Immature natural killer cell (primary cell): ENCODE measurements at regions not wholly inside any gene's neighbourhood (a gene's known extent, or its start where the extent isn't known, plus 50 kb on each side); places are given as distances from the start of the nearest gene placed in this dataset.

Experiments
- DNase-seq, 3 donors: peaks; one replicate each; pipeline ENCODE4 v3.0.0; 2022; ENCODE audit warnings: mixed read lengths in 1 of 3
- H3K27ac Mint-ChIP-seq, 6 donors: one replicate each; pipeline ENCODE4 v1.8.0; 2020; ENCODE audit warnings: mixed read lengths in 6 of 6, mild to moderate bottlenecking in 5 of 6, inconsistent platforms in 4 of 6, moderate library complexity in 3 of 6
- H3K27me3 Mint-ChIP-seq, 3 donors: one replicate each; pipeline ENCODE4 v1.8.0; 2020 to 2021; ENCODE audit warnings: low read depth in 3 of 3, mild to moderate bottlenecking in 3 of 3, mixed read lengths in 3 of 3, moderate library complexity in 3 of 3, inconsistent platforms in 1 of 3
- H3K36me3 Mint-ChIP-seq, 3 donors: one replicate each; pipeline ENCODE4 v1.8.0; 2020; ENCODE audit warnings: mixed read lengths in 3 of 3, inconsistent platforms in 2 of 3, mild to moderate bottlenecking in 2 of 3
- H3K4me1 Mint-ChIP-seq, 2 donors: one replicate each; pipeline ENCODE4 v1.8.0; 2020; ENCODE audit warnings: inconsistent platforms in 2 of 2, mild to moderate bottlenecking in 2 of 2, mixed read lengths in 2 of 2, moderate library complexity in 1 of 2
- H3K4me3 Mint-ChIP-seq, 5 donors: one replicate each; pipeline ENCODE4 v1.8.0; 2020; ENCODE audit warnings: mild to moderate bottlenecking in 5 of 5, mixed read lengths in 5 of 5, inconsistent platforms in 3 of 5, moderate library complexity in 3 of 5
- H3K9me3 Mint-ChIP-seq, 6 donors: one replicate each; pipeline ENCODE4 v1.8.0; 2020; ENCODE audit warnings: mild to moderate bottlenecking in 6 of 6, mixed read lengths in 6 of 6, inconsistent platforms in 4 of 6, moderate library complexity in 3 of 6

DNA sequence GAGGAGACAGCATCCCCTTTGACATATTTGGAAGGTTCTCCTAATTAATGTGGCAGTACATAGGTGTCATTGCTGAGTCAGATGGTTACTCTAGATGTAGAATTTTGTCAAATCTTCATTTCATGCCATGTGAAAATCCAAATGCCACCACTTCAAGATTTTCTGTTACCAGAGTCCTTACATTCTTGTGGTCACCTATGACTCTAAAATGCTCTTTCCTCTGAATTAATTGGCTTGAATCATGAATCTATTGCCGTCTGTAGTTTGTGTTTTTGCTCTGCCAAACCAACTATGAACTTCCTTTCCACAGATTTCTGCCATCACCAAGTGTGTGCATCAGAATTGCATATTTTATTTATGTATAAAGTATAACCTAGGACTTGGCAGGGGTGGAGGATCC, 269.4 kb upstream of the ZPLD1 start:
- no peaks in the 10 kb centered on the region for H3K9me3 Mint-ChIP-seq
- no peak overlapping the region for H3K27ac Mint-ChIP-seq
- H3K4me1 Mint-ChIP-seq = no peaks in the 10 kb centered on the region
- no peak for DNase-seq
- peaks cover 1 to 2% (median 1%) of the 10 kb centered on the region in 3 donors for H3K27me3 Mint-ChIP-seq
- no peaks in the 10 kb centered on the region for H3K36me3 Mint-ChIP-seq
- no peak overlapping the region for H3K4me3 Mint-ChIP-seq

DNA sequence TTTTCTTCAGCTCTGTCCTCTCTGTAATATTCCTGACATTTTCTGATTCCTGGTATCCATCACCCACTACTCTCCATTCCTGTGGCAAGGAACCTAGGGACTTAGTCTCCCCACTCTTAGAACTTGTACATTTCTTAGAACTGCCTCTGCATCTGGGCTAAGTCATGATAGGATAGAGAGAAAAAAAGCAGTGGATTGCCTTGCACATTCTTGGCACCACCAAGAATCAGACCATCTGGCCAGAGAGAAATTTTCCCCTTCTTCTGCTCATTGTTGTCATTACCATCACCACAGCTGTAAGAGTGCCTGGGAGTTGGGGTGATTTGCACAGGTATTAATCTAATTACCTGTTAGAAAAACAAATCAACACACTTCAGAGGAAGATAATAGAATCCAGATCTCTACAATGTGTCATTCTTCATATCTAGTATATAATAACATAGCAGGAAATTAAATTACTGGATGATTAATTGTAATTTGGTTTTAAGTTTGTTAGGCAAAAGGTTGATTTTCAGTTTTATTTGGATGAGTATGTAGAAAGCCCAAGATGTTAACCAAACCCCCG, 264.8 kb upstream of the ZPLD1 start:
- Mint-ChIP-seq H3K9me3 (no peaks in the 10 kb centered on the region), H3K4me1 (no peaks in the 10 kb centered on the region), H3K4me3 (no peak overlapping the region), H3K36me3 (no peaks in the 10 kb centered on the region), H3K27me3 (peaks cover 1 to 5% (median 2%) of the 10 kb centered on the region in 3 donors), H3K27ac (no peak overlapping the region)
- no peak for DNase-seq

DNA sequence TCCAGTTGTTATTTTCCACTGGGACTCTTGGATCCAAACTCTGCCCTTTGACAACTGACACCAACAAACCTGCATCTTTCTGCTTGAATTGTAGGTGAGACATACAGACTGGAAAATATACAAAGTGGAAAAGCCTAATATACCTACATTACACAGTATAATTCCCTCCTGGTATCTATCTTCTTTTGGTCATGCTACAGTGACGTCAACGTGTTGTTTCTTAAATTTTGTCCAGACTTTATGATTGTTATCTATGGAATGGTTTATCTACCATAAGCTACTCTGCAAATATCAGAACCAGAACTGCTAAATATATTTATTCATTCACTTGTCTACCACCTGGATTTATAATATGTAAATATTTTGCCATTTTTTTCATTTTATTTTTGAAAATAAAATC, 264.3 kb upstream of the ZPLD1 start:
- no peak for DNase-seq
- Mint-ChIP-seq H3K4me3 (no peak overlapping the region), H3K27ac (no peak overlapping the region), H3K36me3 (no peaks in the 10 kb centered on the region), H3K27me3 (peaks cover 1 to 5% (median 2%) of the 10 kb centered on the region in 3 donors), H3K9me3 (no peaks in the 10 kb centered on the region), H3K4me1 (no peaks in the 10 kb centered on the region)

DNA sequence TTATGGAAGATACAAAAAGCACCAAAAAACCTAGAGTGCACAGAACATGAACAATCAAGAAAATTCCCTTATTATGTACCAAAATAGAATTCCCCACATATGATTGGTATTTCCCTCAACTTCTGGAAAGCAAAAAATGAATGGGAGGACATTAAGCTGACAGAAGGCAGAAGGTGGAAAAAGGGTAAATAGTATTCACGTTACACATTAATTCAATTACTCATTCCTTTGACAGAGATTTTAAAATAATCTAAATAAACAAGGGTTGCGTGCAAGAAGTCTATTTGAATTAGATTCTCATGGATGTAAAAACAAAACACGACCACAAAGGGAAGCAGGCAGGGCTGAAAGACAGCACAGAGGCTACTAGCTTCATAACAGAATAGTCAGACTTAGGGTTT, 260.5 kb upstream of the ZPLD1 start:
- H3K27ac Mint-ChIP-seq = no peak overlapping the region
- H3K4me3 Mint-ChIP-seq = no peak overlapping the region
- peaks cover 0 to 7% (median 0%) of the 10 kb centered on the region in 3 donors for H3K27me3 Mint-ChIP-seq
- H3K36me3 Mint-ChIP-seq = no peaks in the 10 kb centered on the region
- no peaks in the 10 kb centered on the region for H3K4me1 Mint-ChIP-seq
- no peak for DNase-seq
- H3K9me3 Mint-ChIP-seq = no peaks in the 10 kb centered on the region

DNA sequence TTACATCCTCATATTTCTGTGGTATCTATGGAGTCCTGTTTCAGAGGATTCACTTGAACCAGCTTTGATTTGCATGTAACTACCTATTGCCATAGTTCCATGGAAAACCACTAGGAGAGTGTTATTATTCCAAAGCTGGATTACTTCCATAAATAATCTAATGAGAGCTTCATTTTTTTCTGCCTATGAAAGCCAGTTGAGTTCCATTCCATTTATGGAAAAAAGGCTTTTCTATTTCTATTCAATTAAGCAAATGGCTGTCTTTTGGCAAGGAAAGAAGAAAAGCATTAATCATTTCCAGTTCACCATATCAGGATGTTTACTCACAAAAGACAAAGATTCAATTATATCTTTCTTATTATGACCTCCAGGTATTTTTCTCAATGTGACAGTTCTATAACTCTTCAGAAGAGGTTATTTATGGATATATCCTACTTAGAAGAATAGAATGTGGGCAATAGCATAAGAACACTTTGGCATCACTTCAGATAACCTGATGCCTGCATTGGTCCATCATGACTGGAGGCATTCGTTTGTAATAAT, 259.9 kb upstream of the ZPLD1 start:
- Mint-ChIP-seq H3K27ac (no peak overlapping the region), H3K27me3 (peaks cover 0 to 7% (median 0%) of the 10 kb centered on the region in 3 donors), H3K4me3 (no peak overlapping the region), H3K36me3 (no peaks in the 10 kb centered on the region), H3K9me3 (no peaks in the 10 kb centered on the region), H3K4me1 (peaks cover 0 to 2% of the 10 kb centered on the region in 2 donors)
- no peak for DNase-seq

DNA sequence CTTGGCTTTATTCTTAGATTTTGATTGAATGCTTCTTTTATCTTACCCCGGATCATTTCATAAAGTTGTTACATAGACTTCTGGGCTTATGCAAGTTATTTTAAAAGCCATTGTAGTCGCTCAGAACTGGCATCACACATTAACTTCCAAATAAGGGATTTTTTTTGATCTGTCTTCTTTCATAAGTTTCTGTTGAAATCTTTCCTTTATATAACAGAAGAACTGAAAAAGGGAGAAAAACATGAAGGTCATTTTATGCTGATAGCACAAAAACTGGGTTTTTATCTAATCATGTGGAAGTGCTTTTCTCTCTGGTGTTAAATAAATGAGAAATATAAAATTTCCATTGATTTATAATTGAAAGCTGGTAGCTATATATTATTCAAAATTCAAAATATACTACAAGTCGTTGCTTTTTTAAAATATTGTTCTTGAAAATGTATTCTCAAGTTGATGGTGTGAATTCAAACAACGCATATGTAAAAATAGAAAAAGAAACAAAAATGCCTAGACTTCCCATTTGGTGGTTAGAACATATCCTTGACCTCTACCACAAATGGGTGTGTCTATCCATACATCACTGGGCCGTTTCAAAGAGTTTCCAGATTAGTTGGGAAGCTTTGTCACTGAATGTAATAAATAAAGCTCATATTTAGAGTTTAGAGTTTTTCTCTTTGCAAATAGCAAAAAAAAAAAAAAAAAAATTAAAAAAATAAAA, 258.3 kb upstream of the ZPLD1 start:
- H3K36me3 Mint-ChIP-seq = no peaks in the 10 kb centered on the region
- H3K27ac Mint-ChIP-seq = no peak overlapping the region
- no peak overlapping the region for H3K4me3 Mint-ChIP-seq
- H3K9me3 Mint-ChIP-seq = no peaks in the 10 kb centered on the region
- peaks cover 0 to 2% of the 10 kb centered on the region in 2 donors for H3K4me1 Mint-ChIP-seq
- no peak for DNase-seq
- H3K27me3 Mint-ChIP-seq = peaks cover 0 to 2% (median 0%) of the 10 kb centered on the region in 3 donors

DNA sequence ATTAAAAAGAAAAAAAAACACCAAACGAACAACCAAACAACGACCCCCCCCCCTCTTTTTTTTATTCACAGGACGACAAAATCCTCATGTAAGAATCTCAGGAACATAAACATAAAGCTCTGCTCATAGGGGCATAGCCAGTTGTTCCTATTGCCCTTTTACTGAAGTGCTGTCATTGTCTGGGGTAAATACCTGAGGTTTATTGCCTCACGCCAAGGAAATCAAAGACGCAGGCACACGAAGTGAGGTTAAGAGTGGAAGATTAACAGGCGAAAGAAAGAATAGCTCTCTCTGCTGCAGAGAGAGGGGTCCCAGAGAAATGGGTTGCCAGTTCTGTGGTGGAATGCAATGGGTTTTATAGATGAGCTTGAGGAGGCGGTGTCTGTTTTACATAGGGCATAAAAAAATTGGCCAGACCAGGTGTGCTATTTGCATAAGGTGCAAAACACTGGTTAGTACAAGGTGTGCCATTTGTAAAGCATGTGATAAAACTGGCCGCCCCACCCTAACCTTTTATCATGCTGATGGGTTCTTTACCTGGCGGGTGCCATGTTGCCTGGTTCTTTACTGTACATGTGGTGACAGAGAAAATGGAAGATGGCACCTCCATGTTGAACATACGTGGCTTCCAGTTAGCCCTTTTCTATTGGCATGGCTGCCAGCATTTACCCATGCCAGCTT, 257.6 kb upstream of the ZPLD1 start:
- DNase-seq = no peak
- Mint-ChIP-seq H3K27ac (peak overlapping the region in 1 of 6 donors; percentile 40), H3K9me3 (no peaks in the 10 kb centered on the region), H3K27me3 (peaks cover 0 to 2% (median 0%) of the 10 kb centered on the region in 3 donors), H3K4me3 (no peak overlapping the region), H3K36me3 (no peaks in the 10 kb centered on the region), H3K4me1 (peaks cover 0 to 2% of the 10 kb centered on the region in 2 donors)

DNA sequence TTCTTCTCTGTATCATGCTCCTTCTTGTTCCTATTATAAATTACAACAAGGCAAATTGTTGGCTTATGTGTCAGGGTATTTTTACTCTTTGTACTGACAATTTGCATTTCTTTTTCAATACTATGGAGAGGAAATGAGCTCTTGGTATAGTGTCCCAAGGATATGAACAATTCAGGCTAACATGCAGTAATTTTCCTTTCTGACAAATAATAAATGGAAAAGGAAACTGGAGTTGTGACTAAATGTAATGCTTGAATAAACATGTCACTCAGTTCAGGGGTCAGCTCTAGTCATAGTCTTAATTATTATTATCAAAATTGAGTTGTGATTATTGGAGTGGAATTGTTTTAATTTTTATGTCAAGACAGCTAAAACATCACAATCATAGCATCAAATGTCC, 256.0 kb upstream of the ZPLD1 start:
- no peak overlapping the region for H3K27ac Mint-ChIP-seq
- no peak overlapping the region for H3K4me3 Mint-ChIP-seq
- no peaks in the 10 kb centered on the region for H3K36me3 Mint-ChIP-seq
- peaks cover 0 to 2% (median 0%) of the 10 kb centered on the region in 3 donors for H3K27me3 Mint-ChIP-seq
- H3K4me1 Mint-ChIP-seq = peaks cover 0 to 2% of the 10 kb centered on the region in 2 donors
- H3K9me3 Mint-ChIP-seq = no peaks in the 10 kb centered on the region
- no peak for DNase-seq

DNA sequence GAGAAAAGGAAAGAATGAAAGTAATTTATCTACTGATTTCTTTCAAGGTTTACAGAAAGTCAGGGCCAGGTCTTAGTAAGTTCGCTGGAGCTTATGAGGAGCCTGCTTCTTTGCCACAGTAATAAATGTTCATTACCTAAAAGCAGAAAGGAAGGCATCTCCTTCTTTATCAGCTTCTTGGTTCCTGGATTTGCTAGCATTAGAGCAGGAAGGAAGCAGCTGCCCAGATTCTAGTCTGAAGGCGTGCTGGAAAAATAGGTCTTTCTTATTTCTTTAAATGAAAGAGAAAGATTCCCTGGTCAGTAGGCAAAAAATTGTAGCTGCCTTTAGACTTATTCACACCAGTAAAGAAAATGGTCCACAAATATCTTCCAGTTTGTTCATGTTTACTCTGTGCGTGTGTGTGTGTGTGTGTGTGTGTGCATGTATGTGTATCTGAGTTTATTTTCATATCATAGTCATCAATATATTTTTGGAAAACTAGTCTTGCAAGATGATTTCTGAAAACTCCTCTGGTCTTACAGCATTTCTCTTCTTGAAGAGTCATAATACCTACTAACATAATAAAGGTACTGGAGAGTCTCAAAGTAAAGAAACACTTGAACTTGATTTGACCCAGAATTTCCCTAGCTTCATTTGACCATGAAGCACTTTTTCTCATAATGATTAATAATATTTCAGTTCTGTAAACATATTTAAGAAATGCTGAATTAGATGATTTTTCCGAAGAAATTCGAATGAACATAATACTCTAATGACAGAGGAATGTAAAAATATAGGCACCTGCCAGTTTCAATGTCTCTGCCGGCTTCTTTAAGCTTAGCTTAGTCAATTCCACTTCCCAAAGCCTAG, 255.3 kb upstream of the ZPLD1 start:
- Mint-ChIP-seq H3K4me3 (no peak overlapping the region), H3K36me3 (no peaks in the 10 kb centered on the region), H3K27ac (no peak overlapping the region), H3K27me3 (peaks cover 0 to 2% (median 0%) of the 10 kb centered on the region in 3 donors), H3K9me3 (no peaks in the 10 kb centered on the region), H3K4me1 (peaks cover 0 to 2% of the 10 kb centered on the region in 2 donors)
- DNase-seq = no peak

DNA sequence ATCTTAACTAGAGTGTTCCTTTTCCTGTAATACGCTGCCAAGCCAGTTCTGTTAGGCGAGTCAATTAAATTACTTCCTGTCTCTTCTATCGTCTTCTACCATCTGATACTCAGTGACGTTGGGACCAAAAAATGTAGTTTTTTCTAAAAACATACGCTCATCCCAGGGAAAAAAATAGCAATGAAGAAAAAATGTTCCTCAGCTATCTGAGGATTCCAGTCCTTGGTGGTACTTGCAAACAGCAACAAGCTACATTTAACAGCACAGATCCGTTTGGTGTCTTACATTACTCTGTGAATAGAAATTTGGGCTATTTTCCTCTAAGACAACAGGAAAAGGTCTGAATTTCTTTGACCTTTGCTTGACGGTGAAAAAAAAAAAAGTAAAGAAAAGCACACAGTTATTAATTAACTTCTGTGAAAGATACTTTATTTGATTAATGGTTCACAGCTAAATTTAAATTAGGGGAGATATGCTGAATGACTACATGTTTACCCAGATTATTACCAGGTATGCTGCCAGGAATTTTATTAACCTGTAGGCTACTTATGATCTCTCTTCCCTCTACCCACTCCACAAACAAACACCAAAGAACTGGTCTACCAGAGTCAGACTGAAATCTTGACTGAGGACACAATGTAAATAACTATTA, 254.4 kb upstream of the ZPLD1 start:
- DNase-seq = no peak
- Mint-ChIP-seq H3K27me3 (peaks cover 0 to 2% (median 0%) of the 10 kb centered on the region in 3 donors), H3K4me3 (no peak overlapping the region), H3K36me3 (no peaks in the 10 kb centered on the region), H3K4me1 (peaks cover 0 to 2% of the 10 kb centered on the region in 2 donors), H3K9me3 (no peaks in the 10 kb centered on the region), H3K27ac (no peak overlapping the region)

DNA sequence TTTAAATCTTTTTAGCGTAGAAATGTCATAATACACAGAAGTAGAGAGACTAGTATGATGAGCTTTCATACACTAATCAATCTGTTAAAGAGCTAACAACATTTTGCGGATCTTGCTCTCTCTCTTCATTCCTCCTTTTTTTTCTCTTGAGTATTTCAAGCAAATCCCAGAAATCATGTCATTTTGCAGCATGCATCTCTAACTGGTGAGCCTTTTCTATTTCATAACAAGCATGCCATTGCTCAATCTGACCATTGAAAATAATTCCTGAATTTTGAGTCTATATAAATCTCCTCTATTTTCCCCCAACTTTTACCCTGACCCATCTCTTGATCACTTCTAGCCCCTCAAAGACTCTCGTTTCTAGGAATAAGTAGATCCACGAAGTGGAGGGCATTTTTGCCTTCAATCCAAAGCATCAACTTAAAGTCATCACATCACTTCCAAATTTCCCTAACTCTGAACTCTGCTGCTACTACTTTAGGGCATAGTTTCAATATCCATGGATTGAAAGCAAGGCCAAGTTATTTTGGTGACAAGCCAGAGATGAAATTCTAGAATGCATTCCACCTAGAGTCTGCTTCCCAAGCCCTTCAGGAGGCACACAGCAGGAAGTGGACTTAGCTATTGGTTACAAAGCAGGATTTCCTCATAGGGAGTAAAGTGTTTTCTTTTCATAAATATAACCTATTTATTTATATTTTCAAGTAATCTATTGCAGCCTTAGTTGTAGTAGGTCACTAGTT, 253.5 kb upstream of the ZPLD1 start:
- no peak overlapping the region for H3K27ac Mint-ChIP-seq
- H3K9me3 Mint-ChIP-seq = no peaks in the 10 kb centered on the region
- H3K27me3 Mint-ChIP-seq = peaks cover 0 to 2% (median 0%) of the 10 kb centered on the region in 3 donors
- no peak overlapping the region for H3K4me3 Mint-ChIP-seq
- H3K36me3 Mint-ChIP-seq = no peaks in the 10 kb centered on the region
- H3K4me1 Mint-ChIP-seq = peaks cover 0 to 2% of the 10 kb centered on the region in 2 donors
- no peak for DNase-seq

DNA sequence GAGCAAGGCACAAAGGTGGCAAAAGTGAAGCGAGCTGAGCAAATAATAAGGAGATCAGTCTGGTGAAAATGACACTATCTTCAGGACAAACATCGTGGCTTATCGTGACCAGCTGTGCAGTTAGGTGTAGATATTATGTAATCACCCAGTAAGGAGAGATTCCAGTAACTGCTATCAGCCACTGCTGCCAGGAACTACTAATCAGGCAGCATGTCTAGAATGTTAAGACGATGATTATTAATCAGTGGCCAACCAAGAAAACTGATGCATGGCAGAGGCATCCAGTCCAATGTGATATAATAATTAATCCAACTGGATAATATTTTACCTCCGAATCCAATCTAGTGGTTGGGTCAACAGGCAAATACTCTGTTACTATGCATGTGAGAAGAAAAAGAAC, 252.7 kb upstream of the ZPLD1 start:
- no peak overlapping the region for H3K4me3 Mint-ChIP-seq
- H3K27ac Mint-ChIP-seq = no peak overlapping the region
- peaks cover 0 to 2% of the 10 kb centered on the region in 2 donors for H3K4me1 Mint-ChIP-seq
- no peak for DNase-seq
- peaks cover 0 to 2% (median 0%) of the 10 kb centered on the region in 3 donors for H3K27me3 Mint-ChIP-seq
- no peaks in the 10 kb centered on the region for H3K9me3 Mint-ChIP-seq
- no peaks in the 10 kb centered on the region for H3K36me3 Mint-ChIP-seq

DNA sequence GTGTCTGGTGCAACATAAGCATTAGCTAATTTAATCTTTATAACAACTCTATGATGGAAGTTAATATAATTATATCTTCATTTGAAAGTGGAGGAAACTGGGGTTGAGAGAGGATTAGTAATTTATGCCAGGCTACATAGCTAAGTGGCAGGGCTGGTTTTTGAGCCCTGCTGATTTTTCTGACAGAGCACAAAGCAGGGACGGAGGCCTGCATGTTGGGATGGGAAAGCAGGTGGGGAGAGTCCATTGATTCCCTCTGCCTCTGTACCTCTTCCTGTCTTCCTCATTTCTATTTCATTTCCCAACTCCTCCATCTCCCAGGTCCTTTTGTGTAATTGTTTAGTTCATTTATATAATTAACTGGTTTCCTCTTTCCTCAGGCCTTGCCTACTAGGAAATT, 251.6 kb upstream of the ZPLD1 start:
- Mint-ChIP-seq H3K36me3 (no peaks in the 10 kb centered on the region), H3K4me1 (peaks cover 0 to 2% of the 10 kb centered on the region in 2 donors), H3K4me3 (no peak overlapping the region), H3K27me3 (peaks cover 0 to 2% (median 0%) of the 10 kb centered on the region in 3 donors), H3K27ac (no peak overlapping the region), H3K9me3 (no peaks in the 10 kb centered on the region)
- no peak for DNase-seq
